OCI-M1 (cell line): ENCODE measurements at regions not wholly inside any gene's neighbourhood (a gene's known extent, or its start where the extent isn't known, plus 50 kb on each side); places are given as distances from the start of the nearest gene placed in this dataset.

Experiments used
- DNase-seq: peaks from one replicate; lab custom pipeline; 2025; lab: John Stamatoyannopoulos, UW

DNA sequence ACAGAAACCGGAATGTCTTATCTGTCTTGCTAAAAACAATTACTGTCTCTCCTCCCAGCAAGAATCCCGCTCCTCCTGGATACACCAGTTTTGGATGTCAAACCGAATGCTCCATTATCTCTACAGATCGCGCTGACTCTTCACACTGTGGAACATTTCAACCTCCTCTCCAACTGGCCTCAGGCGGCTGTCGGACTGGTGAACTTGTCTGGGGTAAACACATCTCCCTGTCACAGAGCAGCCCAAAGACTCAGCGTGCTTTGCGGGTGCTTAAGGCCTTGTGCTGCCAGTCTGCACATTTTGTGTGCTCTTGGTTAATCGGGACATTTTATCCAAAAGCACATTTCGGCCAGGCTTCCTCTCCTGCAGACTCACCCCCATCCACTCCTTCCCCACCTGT, 173.1 kb downstream of the ICOS start:
- no peak for DNase-seq

DNA sequence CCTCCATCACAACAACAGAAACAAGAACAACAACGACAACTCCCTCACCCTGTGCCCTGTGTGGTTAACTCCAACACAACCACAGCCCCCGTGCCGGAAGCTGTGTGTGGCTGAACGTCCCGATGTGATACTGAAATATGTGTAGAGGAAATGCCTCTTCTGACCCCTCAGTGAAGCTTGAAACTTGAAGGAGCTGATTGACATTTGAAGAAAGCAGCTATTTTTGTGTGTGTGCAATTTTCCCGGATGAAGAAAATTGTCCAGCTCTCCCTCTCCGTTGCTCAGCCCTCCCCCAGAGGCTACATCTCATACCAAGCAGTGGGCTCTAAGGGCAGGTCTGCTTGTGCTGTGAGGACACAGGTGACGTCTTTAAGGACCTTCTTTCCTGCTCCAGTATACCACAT, 173.8 kb downstream of the ICOS start:
- DNase-seq = peak; percentile 43

DNA sequence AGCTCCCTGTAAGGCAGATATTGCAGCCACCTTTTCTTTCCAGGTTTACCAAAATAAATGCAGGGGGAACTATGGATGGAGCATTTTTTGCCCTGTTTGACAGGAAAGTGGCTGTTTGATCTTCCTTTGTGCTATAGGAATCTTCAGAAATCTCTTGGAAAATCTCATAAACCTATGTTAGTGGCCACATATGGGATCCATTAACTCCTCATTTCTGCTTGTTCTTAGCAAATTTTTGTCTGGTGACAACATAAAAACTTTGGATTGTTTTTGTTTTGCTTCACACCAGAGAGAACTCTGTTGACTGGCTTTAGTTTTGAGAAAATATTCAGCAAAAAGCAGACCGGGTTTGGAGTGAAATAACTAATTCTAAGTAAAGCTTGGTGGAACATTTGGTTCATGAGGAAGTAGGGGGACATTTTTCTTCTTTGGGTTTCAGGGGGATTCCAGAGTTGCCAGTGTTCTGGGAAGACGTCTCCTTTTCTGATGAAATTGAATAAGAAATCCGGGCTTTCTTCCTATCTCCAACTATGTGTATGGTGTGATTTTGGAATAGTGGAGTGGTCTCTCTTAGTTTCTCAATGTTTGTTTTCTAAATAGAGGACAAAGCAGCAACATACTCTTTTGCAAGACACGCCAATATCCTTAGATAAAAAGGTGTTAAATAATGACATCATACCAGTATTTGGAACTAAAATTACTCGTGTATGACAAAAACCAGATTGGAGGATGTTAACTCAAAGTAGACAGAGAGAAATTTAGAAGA, 174.4 kb downstream of the ICOS start:
- DNase-seq = no peak

DNA sequence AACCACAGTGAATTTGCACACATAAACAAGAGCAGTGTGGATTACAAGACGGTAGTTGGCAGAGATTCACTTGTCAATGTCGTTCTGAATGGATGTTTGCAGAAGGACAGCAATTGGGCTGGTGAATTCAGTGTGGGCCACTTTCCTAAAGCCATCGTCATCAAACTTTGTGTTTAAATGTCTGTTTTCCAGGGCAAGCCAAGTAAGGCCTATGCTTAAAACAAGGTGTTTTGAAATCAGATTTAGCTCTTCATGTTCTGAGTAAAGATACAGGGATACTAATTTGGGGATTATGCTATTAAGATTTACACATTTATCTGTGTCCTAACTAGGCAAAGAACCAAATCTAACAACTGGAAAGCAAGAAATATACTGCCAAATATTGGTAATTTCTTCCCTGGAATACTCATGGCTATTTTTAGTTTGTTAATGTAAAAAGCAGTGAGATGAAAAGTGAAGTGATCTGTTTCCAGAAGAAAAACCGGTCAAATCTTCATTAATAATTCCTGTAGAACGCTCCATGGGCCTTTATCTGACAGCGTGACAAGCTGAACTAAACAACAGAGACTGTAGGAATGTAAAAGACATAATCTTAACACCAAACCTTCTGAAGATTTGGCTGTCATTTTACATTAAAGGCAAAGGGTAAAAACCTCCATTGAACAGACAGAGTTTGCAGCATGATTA, 175.7 kb downstream of the ICOS start:
- DNase-seq = no peak

DNA sequence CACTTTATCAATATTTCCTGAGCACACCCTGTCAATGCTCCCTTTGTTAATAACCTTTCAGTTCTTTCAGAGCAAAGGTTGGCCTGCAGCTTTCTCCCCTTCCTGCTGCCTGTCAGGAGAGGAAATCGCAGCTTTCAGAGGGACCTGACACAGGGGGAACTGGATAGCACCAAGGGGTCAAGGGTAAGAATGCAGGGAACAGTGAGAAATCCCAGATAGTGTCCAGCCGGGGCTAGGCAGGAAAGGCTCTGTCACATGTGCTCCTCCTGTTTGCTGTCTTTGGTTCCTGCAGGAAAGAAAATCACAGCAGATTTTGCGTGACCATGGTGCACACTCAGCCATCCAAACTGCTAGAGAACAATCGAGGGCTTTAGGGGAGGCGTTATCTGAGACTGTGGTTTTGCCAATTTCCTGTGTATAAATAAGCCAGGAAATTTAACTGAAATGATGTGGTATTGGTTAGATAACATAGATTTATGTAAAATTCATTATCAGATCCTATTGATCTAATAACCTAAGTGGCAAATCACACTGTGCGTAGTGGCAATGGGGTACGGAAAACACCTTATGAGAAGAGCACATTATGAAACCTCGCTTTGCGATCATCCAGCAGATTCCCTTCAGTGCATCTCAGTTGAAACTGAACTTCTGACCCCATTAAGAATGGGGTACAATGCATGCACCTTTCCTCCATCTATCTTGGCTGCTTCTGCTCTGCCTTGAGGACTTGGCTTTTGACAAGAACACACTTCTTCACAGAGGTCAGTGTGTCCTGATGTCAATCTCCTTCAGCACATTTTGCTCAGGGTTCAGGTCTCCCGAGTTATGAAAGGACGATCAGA, 178.0 kb downstream of the ICOS start:
- DNase-seq = no peak

DNA sequence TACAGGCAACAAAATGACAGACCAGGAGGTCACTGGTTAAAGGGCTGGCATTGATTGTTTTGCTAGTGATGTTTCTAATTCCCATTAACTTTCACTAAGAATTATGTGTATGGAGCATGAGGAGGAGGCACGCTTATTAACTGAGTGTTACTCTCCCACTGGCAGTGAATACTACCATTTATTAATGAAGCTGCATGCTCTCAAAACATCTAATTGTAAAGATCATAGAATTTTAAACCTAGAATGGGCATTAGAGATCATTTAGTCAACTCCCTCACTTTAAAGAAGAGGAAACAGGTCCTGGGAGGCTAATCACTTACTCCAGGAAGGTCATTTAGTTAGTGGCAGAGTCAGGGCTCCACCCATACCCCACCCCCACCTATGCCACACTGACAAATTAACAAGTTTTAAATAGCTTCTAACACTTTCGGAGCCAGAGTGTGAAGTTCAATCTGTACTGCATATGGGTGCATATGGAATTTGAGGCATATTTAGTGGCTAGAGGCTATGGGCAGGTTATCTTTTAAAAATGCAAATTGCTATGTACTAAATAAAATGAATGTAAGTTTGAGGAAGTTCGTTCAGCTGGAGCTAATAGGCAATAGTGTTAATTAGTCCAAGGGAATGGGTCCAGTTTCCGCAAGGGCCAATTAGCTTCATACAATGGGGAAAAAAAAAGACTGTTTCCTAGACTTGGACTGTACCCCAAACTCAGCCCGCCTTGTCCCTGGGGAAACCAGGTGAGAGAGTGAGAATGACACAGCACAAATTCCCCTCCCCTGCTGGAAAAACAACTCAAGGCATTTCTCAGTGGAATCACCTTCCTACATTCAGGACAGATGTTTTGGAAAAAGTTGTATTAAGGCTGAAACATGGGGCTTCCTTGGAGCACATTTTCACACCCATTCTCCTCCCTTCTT, 178.8 kb downstream of the ICOS start:
- no peak for DNase-seq

DNA sequence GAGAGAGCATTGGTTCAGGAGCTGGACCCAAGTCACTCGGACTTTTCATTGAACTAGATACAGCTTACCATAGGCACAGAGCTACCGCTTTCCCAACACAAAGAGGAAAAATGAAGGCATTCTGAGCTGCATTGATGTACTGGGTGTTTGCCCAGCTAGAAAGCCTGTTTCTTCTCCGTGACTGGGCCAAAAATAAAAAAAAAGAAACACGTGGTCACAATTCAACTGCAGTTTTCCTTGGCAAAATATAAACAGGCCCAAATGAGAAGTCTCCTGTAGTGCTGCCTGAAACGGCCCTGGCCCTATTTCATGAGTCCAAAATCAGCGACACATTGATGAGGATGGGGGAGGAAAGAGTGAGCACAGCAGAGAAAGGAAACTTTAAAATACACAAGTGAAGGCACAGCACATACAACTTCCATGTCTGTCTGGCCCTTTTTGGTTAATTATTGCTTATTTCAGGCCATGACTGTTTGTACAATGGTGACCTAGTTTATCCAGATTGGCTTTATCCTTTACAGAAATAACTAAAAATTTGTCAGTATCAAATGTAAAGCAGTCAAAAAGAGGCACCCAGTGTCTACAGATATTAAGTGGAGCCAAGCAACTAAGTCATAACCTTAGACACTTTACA, 179.7 kb downstream of the ICOS start:
- no peak for DNase-seq

DNA sequence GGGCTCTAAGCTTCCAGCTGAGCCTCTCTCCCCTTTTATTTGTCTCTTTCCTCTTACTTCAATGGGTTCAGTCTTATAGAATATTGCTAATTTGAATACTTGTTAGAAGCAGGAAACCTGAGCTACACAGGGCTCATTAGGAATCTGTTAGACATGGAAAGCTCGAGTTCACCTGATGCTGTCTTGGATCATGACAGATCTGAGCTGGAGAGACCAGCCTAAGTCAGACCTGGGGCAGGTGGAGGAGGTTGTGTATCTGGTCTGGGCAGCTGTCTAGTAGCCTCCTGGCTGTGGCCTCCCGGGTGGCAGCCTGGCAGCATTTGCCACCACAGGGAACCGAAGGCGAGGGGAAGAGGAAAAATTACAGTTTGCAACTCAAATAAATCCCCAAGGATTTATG, 185.9 kb downstream of the ICOS start:
- no peak for DNase-seq

DNA sequence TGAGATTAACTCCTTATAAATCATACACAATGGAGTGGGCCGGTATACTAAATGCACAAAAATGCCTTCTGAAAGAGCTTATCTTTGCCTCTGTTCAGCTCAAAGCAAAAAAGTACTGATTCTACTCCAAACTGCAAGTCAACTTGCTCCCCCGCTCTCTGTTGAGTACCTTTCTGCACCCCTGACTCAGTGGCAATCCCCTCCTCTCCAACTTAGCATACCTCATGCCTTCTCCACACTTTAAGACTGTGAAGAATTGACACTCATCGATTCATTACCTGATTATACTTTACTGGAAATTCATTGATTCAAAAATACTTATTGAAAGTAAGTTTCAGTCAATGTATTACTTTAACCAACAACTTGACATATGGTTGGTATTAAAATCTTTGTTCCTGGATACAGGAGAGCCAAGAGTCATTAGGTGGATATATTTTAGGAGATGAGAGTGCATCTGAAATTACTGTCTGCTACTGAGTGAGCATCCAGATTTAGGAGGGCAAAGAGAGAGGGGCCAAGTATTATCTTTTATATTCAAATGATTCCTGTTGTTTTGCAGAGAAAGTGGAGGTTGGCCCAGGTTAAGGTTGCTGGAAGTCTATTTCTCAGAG, 187.7 kb downstream of the ICOS start:
- DNase-seq = no peak

DNA sequence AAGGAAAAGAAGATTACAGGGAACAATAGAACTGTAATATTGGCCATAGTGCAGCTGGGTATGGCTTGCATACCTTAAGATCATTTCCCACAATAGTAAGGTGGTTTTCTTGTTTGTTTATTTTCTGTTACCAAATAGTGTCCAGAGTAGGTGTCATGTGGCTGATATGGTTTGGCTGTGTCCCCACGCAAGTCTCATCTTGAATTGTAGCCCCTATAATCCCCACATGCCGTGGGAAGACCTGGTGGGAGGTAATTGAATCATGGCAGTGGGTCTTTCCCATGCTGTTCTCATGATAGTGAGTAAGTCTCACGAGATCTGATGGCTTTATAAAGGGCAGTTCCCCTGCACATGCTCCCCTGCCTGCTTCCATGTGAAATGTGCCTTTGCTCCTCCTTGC, 190.1 kb downstream of the ICOS start:
- DNase-seq = no peak

DNA sequence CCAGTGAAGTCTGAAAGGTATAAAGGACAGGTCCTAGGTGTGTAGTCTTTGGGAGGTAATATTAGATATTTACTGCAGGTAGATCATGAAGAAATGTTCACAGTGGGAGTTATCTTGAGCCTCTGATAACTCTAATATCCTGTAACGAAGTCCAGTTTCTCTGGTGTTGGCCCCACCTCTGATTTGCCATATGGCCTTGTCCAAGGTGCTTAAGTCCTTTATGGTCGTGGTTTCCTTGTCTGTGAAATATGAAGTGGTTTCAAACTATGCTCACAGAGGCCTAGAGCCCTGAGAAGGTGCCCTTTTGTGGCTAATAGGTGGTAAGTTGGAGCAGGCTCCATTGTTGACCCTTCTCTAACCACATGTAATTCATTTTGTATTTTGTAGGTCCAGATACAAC, 190.7 kb downstream of the ICOS start:
- peak; percentile 20 for DNase-seq

DNA sequence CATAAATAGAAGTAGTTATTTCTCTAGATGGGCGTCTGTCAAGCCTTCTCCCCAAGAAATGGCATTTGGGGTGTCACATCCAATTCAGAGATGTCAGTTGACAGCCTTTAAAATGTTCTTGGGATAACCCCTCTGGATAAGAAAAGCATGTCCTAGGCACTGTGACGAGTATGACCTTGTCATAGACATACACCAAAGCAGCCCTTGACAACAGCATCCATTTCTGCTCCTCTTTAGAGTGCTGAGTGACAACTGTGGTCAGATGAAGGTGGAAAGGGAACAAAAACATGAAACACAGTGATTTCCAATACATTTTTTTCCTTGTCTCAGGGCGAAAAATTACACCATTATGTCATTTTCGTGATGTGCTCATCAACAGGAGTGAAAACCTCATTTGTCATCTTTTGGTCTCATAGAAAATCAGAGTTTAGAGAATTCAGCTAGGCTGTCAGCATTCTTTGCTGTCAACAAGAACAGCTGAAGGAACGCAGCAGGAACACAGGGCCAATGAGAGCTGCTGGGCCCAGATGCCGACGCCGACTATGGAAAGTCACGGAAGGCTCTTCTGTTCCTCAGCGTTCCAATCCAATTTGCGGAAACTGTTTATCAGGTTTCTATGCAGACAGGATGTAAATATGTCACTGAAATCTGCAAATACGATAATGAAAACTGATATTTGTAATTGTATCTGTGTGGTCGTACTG, 193.2 kb downstream of the ICOS start:
- no peak for DNase-seq

DNA sequence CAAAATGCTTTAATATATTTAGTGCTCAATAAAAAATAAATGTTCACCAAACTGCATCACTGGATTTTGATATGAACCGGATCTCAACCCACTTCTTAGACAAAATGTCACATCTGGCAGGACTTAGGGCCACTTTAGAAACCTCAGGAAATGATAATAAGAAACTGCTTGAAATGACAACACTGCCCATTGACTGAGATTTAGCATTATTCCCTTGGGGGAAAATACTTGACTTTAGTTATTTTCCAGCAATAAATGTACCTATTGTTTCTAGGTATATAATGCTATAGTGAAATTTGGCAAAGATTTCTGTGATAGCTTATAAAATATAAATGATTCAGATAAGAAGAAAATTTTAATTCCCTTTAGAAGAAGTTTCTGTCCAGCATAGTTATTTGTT, 195.1 kb downstream of the ICOS start:
- no peak for DNase-seq

DNA sequence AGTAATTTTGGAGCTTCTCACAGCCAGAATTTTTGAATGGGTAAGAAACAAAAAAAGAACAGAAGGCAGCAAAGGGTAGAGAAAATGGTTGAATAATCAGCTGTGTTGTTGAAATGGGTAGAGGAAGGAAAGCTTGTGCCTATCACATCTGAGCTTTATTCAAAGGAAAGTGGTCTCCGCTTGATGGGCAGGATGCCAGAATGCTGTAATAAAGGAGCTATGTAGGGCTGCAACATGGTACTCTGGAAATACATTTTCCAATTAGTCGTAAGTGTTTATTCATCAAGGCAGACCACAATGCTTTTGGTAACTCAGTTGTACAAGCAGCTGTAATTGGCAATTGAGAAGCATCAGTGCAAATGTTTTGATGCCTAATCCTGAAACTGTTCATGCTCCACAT, 196.9 kb downstream of the ICOS start:
- DNase-seq = no peak

DNA sequence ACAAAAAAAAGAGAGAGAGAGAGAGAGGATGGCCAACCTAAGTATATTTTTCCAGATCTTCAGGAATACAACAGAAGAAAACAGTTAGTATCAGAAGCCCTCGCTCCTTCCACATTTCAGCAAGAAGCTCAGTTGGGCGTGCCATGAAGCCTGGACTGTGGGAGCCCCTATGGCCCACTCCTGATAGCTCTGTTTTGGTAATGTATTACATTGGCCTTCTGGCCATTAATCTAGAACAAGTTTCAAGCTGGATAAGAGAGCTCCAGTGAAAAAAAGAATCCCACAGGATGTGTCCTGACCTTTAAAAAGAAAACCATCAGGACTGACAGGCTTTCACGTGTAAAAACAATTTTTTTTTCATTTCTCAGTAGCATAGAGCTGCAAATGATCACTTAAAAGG, 197.9 kb downstream of the ICOS start:
- no peak for DNase-seq

DNA sequence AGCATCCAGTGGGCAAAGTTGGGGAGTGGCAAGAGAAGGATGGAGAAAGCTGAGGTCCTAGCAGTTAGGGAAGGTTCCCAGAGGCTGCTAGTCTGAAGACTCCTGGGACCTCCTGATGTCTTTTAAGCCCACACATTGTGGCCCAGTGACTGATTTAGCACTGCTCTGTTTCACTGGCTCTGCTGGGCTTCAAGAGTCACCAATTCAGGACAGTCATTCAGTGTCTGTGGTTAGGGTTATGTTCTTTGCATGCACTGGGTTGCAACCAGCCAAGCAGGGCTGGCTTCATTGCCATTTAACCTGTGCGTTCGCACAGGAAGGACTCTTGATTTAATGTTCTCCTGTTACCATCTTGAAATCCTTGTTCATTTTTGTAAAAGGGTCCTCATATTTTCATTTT, 199.2 kb downstream of the ICOS start:
- DNase-seq = no peak

DNA sequence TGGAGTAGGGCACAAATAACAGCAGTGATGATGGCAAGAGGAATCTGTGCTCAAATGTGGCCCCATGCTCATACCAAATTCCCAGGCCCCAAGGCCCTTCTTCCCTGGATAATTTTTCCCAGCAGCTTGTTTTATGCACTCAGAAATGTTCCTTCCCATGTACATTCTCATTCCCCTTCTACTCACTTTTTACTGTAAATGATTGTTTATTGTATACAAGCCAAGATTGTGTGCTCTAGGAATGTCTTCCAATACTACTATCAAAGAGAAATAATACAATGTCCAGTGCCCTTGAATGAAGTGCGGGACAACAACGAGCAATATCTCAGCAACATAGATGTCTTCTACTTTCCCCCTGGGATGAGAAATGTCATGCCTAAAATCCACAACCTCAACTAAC, 201.6 kb downstream of the ICOS start:
- DNase-seq = no peak

DNA sequence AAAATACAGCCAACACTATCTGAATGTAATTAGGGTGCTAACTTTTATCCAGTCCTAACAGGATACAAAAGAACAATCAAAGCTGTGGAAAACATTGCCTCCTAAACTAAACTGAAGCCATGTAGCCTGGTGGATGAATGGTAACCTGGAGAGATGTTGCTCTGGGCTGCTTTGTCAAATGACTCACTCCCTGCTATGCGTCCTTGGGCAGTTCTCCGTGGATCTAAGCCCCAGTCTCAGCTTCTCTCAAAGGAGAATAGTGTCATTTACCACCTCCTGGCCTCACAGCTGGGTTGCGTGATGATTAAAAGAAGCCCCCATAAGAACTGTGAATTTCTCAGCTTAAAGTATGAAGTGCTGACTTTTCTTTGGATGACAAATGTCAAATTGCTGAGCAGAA, 203.7 kb downstream of the ICOS start:
- no peak for DNase-seq

DNA sequence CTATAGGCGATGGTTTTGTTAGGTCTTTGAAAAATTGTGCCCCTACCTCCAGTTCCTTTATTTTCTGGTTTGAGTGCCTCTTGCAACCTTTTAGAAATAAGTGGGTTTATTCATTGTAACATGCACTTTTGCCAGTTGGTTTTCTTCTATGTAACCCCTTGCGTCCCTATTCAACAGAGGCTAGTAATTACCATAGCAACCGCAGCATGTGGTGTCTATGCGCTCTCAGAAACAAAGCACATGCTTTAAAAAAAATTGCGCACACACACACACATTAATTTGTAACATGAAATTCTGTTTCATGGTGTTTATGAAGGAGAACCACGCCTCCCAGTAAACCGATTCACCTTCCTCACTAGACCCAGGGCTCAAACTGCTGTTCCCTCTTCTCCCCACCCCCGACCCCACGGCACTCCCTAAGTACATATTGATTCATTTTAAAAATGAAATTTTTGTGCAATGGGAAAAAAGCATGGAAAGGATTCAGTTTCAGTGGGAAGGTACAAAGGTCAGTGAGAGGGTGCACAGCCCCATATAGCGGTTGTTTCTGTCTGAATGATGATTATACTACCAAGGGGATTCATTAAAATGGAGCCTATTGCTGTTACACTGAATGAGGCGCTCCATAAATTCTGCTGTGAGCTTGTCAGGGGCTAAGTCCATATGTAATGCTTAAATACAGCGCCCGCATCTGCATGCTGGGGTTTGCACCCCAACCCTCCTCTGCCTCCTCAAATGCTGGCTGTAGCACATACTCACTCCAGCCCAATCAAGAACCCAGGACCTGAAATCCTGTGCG, 206.9 kb downstream of the ICOS start:
- DNase-seq = no peak

DNA sequence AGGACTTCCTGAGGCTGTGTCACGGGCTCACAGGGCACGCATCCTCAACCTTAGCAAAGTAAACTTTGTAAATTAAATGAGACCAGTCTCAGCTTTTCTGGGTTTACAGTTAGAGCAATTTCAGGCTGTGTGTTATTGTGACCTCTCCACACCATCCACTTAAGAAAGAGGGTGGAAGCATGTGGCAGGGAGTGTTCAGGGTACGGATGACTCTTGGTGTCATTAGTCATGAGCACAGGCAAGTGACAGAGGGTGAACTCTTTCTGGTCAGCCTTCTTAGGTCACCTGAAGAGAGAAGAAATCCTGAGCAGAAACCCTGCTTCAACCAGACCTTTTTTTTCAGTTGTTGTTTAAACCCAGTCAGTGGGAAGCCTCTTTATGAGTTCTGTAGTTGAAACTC, 207.9 kb downstream of the ICOS start:
- no peak for DNase-seq
